NOMO-1 treated with DMSO at 0.1 percent for 48 hours (cell line): ENCODE measurements at regions not wholly inside any gene's neighbourhood (a gene's known extent, or its start where the extent isn't known, plus 50 kb on each side); places are given as distances from the start of the nearest gene placed in this dataset.
"Not testable (repeated sequence)": the region's sequence is repeated elsewhere in the genome, so short reads cannot be mapped to it uniquely, and the experiment has no call there.

Source experiments
- DNase-seq: peaks from one replicate; lab custom pipeline; 2025; ENCODE audit not compliant: unreplicated experiment; lab: John Stamatoyannopoulos, UW

DNA sequence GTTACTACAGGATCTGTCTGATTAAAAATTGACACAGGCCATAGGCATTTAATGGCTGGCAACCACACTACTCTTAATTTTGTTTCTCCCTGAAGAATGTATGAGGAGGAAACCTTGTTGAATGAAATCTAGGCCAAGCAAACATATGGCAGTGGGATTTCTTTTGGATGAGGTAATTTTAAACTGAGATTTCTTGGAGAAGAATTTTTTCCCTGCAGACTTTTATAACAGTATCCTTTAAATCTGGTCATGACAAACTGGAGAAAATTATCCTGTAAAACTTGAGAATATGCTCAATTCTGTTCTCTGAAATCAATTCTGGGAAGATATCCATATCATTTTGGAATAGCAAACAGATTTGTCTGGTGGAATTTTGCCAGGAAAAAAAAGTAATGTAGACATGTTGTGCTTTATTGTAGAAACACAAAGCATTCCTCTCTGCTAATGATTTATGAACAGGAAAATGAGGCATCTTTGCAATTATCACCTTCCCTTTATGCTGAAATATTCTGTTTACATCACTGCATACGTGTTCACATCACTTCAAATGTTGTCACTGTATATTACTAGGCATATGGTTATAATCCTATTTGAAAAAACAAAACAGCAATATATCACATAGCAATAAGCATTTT, 108.3 kb upstream of the ARSJ start:
- DNase-seq, result no peak

DNA sequence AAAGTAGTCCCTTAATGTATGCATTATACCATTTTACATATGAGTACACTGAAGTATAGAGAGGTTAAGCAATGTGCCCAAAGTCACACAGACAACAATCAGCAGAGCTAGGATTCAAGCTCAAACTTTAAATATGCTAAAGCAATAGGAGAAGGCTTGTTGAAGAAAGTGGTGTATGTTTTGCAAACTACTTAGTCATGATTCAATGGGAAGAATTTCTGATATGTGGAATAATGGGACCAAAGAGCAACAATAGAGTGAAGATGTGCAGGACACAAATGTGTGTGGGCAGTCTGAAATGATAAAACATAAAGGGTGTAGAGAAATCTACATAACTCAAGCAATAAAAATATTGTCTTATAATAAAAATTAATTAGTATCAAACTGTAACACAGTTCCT, 109.0 kb upstream of the ARSJ start:
- no peak for DNase-seq

DNA sequence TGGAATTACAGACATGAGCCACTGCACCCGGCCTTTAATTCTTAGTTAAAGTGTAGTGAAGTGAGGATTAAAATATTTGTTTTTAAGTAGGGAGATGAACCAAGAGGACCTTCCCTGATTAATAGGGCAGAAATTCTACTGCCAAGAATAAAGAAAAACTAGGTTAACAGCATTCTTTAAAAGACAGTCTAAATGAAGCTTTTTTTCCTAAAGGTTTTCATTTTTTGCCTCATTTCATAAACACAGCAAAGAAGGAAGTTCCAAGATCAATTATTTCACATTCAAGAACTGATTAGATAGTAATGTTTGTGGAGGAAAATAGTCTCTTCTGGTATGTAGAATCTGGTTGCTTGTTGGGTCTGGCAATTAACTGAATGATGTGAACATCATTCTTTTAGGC, 112.1 kb upstream of the ARSJ start:
- DNase-seq, result no peak

DNA sequence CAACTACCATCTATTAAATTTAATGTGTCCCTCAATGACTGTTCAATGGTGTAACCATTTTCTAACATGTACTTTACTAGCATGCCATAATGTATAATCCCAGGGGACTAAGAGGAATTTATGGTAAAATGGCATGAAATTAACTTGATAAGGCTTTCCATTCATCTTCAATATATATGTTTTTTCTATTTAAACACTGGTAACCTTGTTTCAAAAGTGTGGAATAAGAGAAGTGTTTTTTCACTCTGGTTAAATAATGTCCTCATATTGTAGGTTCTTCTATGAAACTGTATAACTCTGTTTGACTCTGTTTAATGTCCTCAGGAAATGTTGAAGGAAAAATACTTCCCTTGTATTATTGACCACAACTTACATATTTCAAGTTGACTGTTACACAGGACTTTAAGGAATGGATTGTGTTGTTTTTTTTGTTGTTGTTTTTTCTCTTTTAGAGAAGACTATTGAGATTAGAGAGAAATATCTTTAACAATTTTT, 113.8 kb upstream of the ARSJ start:
- no peak for DNase-seq

DNA sequence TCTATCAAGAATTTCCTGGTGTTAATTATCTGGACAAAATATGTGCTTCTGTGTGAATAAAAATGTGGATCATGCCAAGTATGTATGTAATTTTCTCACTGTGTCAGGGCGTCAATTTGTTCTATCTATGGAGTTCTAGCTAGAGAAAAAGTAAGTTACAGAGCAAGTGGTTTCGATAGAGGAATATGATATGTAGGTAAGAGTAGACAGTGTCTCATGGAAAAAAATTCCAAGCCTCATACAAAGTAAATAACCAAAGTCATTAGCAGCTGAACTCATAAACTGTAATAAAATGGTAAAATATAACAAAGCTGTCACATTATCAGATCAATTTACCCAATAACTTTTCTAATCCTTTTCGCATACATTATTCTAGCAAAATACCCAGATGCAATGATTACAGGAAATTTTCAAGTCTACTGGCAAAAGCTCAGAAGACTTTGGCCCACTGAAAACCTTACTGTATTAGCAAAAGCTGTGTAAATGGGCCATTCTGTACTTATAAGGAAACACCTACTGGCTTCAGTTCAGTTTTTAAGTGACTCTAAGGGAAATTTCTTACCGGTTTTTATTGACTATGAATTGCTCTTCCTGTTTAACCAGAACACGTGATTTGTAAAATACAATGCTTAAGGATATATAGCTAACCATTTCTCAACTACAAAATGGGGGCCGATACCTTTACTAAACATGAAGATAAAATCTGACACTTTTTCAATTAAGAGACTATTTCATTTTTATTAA, 121.0 kb upstream of the ARSJ start:
- no peak for DNase-seq

DNA sequence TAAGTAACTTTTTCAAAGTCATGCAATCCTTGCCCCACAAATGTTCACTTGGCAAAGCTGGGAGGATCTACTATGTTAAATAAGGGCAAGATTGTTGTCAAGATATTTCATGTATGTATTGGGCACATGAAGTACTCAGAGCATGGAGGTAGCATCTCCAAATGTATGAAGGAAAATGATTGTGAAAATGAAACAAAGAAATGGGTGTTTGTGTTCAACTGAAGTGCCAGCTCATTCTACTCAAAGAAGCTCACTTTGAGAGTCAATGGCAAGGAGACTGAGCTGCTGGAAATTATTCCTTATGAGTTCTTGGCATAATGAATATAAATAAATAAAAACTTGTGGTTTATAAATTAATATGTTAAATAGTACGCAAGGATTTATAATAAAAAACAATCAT, 124.5 kb upstream of the ARSJ start:
- no peak for DNase-seq

DNA sequence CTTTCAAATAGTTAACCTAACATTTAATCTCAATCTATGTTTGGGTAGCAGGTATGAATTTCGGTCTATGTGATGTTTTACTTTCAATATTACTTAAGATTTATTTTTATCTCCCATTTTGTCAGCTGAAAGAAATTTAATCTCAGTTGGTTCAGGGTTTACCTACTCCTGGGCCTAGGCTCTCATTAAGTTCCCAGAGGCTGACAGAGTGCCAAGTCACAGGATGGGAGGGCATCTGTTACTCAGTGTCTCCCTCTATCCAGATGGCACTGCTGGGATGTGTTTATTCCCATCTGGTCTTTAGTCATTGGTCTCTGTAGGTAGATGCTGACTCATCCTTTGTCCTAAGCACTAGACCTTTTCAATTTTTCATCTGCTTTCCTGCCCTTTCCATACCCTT, 129.4 kb upstream of the ARSJ start:
- DNase-seq, result no peak

DNA sequence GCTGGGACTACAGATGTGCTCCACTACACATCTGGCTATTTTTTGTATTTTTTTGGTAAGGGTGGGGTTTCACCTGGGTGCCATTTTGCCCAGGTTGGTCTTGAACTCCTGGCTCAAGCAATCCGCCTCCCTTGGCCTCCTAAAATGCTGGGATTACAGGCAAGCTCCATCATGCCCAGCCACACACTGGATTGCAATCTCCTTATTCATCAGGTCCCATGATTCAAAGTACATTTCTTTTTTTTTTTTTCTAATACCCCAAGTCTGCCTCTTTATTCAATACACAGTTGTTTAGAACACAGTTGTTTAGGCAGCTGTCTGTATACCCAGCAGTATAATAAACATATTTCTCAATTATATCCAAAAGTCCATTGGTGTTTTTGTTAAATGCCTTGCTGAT, 130.3 kb upstream of the ARSJ start:
- DNase-seq, result no peak

DNA sequence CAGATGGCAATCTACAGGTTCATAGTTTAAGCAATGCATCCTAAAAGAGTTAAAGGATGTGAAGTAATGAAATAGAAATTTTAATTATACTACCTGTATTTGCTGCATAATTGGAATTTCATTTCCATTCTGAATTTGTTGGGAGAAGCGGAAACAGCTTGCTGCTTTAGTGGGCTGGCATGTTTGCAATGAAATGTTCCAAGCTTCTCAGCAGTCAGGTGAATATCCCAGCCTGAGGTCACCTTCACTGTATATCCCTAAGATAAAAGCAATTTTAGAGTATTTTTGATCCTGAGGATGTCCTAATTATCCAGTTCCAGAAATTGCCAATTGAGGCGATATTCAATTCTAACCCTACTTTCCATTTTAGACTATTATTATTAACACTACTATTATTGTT, 136.1 kb upstream of the ARSJ start:
- no peak for DNase-seq

DNA sequence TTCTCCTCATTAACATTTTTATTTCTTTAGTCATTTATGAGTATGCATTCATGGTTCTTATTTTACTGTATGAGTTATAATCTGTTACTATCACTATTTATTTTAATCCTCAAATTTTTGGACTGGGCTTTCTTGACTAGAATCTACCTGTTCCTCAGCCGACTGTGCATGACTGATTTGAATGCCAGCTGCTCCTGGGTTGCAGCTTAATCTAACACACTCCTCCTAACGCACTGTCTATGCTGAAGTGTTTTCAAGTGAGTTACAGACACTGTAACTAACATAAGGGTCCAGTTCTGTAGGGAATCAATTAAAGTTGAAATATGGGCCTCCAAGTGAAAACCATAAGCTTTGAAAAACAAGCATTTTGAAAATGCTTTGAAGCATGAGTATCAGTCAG, 137.4 kb upstream of the ARSJ start:
- no peak for DNase-seq

DNA sequence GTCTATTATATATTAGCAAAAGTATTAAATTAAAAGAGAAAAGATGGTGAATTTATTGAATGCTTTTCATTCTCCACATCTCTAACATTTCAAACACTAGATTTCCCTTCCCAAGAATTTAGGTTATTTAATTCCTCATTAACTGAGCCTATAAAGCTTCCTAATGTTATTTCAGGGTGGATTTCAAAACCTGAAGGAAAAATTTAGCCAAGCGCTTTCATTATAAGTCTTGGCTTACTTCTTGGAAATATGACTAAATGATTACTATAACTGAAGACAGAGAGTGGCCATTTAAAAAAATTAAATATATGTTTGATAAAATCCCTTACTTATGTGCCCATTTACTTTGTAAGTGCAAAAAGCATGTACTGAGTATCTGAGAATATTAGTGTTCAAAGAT, 141.8 kb upstream of the ARSJ start:
- DNase-seq, result no peak

DNA sequence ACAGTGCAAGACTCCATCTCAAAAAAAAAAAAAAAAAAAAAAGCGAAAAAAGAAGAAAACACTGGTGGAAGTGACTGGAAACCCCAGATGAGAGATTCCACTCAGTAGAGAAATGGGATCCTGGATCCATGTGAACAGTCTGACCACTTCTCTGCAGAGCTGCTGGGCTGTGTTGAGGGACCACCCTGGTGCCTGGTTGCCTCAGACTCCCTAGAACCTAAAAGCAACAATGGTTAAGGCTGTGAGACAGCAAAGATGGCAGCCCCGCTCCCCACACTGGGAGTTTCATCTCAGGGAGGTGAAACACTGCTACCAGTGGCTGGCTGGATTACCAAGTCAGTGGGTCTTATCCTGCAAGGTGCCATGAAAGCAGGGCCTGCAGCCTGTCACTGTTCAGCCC, 152.8 kb upstream of the ARSJ start:
- no peak for DNase-seq

DNA sequence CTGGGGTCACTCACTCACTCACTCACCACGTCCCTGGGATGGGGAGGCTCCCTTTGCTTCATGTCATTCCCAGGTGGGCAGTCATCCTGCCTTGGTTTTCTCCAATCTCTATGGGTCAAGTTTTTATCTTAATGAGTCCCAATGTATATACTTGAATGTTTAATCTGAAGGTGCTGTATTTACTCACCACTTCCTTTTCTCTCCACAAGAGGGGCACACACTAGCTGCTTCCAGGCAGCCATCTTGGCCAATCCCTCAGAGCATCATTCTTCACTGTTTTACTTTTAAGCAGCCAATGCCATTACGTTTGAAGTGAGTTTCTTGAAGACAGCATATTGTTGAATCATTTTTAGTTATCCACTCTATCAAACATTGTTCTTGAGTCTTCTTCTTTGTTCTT, 153.4 kb upstream of the ARSJ start:
- no peak for DNase-seq

DNA sequence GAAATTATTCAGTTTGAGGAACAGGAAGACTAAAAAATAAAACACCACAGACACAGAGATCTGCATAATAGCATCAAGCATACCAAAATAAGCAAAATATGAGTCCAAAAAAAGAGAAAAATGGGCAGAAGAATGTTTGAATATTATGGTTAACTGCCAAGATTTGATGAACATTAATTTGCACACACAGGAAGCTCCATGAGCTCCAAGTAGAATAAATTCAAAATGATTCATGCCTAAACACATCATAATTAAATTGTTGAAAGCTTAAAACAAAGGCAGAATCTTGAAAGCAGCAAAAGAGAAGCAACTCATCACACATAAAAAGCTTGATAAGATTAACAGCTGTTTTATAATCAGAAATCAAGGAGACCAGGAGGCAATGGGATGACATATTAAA, 156.6 kb upstream of the ARSJ start:
- no peak for DNase-seq

DNA sequence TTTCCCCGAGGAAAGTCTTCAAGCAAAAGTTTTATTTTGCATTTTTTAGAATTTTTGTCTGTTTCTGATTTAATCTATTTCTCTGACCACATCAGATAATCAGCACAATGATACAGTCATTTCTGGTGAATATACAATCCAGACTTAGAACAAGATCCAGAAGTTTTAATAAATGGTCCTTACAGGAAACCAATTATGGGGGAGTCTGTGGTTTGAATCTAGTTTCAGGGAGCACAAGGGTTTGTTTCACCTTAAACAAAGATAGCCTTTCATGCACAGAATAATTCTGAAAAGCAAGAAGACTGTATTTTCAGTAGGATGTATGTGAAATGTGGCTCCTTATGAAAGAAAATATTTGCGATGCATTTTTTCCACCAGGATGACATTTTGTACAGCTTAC, 158.5 kb upstream of the ARSJ start:
- no peak for DNase-seq

DNA sequence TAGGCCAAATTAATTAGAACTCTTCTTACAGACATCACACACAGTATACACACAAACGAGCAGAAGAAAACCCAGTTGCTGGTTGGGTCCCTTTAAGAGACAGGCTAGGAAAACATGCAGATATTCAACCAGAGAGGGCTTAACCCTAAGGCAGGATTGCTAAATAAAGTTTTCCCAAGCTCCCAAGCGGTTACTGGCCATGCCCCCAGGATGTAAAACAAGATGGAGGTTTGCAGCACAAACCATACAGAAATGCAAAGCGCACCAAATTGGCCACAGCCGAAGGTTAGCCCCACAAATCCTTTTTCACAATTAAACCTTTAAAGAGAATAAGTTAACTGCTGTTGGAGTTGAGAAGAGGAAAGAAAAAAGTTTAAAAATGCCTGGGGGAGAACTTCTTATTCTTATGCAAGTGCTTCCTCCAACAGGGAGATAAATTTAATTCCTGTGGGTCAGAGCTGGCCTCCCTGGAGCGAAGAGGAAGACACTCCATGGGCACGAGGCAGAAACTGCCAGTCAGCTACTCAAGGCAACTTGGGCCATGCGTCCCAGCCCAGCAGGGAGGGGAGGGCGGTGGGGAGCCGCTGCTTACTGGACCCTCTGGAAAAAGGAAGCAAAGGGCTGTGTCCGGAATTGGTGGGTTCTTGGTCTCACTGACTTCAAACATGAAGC, 167.6 kb upstream of the ARSJ start:
- peak; percentile 74 for DNase-seq

DNA sequence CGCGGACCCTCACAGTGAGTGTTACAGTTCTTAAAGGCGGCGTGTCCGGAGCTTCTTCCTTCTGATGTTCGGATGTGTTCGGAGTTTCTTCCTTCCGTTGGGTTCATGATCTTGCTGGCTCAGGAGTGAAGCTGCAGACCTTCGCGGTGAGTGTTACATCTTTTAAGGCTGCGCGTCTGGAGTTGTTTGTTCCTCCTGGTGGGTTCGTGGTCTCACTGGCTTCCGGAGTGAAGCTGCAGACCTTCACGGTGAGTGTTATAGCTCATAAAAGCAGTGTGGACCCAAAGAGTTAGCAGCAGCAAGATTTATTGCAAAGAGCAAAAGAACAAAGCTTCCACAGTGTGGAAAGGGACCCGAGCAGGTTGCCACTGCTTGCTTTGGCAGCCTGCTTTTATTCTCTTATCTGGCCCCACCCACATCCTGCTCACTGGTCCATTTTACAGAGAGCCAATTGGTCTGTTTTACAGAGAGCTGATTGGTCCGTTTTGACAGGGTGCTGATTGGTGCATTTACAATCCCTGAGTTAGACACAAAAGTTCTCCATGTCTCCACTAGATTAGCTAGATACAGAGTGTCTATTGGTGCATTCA, 168.3 kb upstream of the ARSJ start:
- DNase-seq, result peak; percentile 59

DNA sequence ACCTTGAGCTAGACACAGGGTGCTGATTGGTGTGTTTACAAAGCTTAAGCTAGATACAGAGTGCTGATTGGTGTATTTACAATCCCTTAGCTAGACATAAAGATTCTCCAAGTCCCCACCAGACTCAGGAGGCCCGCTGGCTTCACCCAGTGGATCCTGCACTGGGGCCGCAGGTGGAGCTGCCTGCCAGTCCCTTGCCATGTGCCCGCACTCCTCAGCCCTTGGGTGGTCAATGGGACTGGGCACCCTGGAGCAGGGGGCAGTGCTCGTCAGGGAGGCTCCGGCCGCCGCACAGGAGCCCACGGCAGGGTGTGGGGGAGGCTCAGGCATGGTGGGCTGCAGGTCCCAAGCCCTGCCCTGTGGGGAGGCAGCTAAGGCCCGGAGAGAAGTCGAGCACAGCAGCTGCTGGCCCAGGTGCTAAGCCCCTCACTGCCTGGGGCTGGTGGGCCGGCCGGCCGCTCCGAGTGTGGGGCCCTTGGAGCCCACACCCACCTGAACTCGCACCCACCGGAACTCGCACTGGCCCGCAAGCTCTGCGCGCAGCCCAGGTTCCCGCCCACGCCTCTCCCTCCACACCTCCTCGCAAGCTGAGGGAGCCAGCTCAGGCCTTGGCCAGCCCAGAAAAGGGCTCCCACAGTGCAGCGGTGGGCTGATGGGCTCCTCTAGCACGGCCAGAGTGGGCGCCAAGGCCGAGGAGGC, 169.1 kb upstream of the ARSJ start:
- DNase-seq, result not testable (repeated sequence)

DNA sequence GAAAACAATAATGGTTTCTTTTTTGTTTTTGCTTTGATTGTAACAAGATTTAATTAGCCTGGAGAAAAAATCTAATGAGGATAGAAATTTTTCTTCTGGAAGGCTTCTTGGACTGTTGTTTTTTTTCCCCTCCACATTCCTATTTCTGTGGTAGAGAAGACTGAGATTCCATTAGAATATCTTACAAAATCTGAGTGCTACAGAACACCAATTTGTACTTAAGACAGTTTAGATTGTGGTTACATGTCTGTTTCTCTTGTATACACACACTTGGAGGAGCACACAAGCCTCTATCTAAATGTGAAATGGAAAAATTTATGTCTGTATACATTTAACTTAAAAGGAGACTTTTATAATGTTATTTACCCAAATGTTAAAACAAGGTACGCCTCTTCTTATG, 176.9 kb upstream of the ARSJ start:
- no peak for DNase-seq

DNA sequence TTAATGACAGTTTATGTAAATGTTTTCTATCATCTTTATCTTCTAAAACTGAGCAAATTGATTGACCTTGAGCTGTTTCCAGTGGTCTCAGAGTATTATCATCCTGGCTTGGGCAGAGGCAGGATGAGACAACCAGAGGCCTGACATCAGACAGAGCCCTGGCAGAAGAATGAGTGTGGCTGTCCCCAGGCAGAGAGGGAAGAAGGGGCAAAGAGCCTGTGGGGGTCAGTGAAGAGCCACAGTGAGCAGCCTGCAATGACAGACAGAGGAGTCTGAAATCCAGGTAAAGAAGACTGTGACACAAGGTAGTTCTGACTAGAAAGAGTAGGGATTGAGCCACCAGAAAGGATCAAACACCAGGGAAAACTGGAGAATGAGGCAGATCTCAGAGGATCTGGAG, 182.4 kb upstream of the ARSJ start:
- DNase-seq, result no peak

DNA sequence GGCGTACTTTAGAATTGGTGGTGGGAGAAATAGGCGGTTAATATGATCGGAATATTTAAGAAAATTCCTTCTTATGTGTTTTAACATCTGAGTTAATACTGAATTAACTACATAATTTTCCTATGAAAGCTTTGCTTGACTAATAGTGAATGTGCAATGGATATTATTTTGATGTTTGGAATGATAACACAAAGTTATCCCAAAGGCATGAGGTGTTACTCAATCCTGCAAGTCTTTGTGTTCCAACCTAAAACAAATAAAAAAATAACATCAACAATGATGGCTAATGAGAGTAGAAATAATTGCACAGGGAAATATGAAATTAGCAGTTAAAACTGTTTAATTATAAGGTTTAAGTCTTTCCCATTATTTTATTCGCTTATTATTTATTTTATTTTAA, 183.6 kb upstream of the ARSJ start:
- DNase-seq, result no peak
